ENCODE measurements at regions not wholly inside any gene's neighbourhood (a gene's known extent, or its start where the extent isn't known, plus 50 kb on each side); places are given as distances from the start of the nearest gene placed in this dataset.
"Not testable (repeated sequence)": the region's sequence is repeated elsewhere in the genome, so short reads cannot be mapped to it uniquely, and the experiment has no call there.

- H3K36me3 ChIP-seq (replicated peaks in 1 of 2; ENCODE audit: control insufficient read depth in 1 of 2, insufficient read depth in 2 of 2, low read length in 2 of 2); H3K4me3 ChIP-seq (replicated peaks in 1 of 3; ENCODE audit: insufficient read depth in 1 of 3, low read depth in 2 of 3, low read length in 3 of 3); H4K20me1 ChIP-seq (ENCODE audit: insufficient read depth, low read length); H3K27me3 ChIP-seq (ENCODE audit: control insufficient read depth in 1 of 2, insufficient read depth in 2 of 2, low read length in 2 of 2); H3K4me1 ChIP-seq (ENCODE audit: insufficient read depth, low read length); ATAC-seq; CTCF ChIA-PET (ENCODE audit: low intra/inter-chr PET ratio, low total read pairs); BruUV-seq (replicated peaks); H3K4me2 ChIP-seq (ENCODE audit: low read depth, low read length); FAIRE-seq; POLR2A ChIA-PET; DNase-seq (ENCODE audit: low spot score); H3K79me2 ChIP-seq (ENCODE audit: insufficient read depth, low read length); H3K9ac ChIP-seq (ENCODE audit: insufficient read depth, low read depth, low read length); H2AFZ ChIP-seq (ENCODE audit: low read length); H3K27ac ChIP-seq (ENCODE audit: extremely low read length, insufficient read depth, low read length); H3K9me3 ChIP-seq (ENCODE audit: low read length); intact Hi-C loops (cut with micrococcal nuclease; ENCODE audit: unreplicated experiment): not testable (repeated sequence)
- in situ Hi-C loops (cut with HindIII; ENCODE audit: extremely low pct_ligation_motif_present, low pct_unique_long_range_greater_than_20kb) = loop anchor here (25.0 kb wide), 1 partner anchor 105 kb away; no protein-coding TSS in a partner anchor
- 52% methylated on average over 2 of the region's 2 CpGs for WGBS (ENCODE audit: low lambda C conversion rate)
These were observed 50.3 kb upstream of the AGTPBP1 start for GRCh38 chr9:85792057-85792456.

DNA sequence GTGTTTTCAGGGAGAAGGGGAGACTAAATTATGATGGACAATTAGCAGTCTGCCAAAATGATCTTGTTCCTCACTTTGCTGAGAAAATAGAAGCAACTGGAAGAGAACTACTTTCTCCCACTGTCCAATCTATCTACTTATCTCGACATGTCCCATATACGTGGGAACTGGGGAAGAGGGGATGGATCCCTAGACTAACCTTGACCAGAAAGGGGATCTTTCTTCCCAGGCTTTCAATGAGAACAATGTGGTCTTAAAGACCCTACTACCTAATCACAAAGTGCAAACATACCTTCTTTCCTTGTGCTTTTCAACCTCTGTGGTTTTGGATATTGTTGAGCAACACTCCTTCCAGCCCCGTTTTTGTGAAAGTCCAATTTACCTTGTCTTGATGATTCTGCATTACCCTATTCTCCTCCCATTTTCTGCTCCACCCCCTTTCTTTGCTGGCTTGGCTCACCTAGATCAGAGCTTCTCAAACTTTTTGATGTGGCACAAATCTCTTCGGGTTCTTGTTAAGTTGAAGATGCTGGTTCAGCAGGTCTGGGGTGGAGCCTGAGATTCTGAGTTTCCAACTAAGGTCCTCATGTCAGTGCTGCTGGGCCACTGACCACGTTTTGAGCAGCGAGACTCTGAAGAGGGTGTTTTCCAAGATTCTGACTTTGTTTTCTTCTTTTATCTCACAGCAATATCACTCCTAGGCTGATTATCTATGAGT lies 61.4 kb upstream of the AGTPBP1 start:
- H3K27me3 ChIP-seq (ENCODE audit: control insufficient read depth in 1 of 2, insufficient read depth in 2 of 2, low read length in 2 of 2); H3K4me1 ChIP-seq (ENCODE audit: insufficient read depth, low read length); in situ Hi-C loops (cut with HindIII; ENCODE audit: extremely low pct_ligation_motif_present, low pct_unique_long_range_greater_than_20kb); H3K27ac ChIP-seq (ENCODE audit: extremely low read length, insufficient read depth, low read length); H3K9ac ChIP-seq (ENCODE audit: insufficient read depth, low read depth, low read length); POLR2A ChIA-PET; FAIRE-seq; H3K36me3 ChIP-seq (replicated peaks in 1 of 2; ENCODE audit: control insufficient read depth in 1 of 2, insufficient read depth in 2 of 2, low read length in 2 of 2); H4K20me1 ChIP-seq (ENCODE audit: insufficient read depth, low read length); H3K79me2 ChIP-seq (ENCODE audit: insufficient read depth, low read length); CTCF ChIA-PET (ENCODE audit: low intra/inter-chr PET ratio, low total read pairs); H3K9me3 ChIP-seq (ENCODE audit: low read length); BruUV-seq (replicated peaks); H2AFZ ChIP-seq (ENCODE audit: low read length); DNase-seq (ENCODE audit: low spot score); H3K4me2 ChIP-seq (ENCODE audit: low read depth, low read length); intact Hi-C loops (cut with micrococcal nuclease; ENCODE audit: unreplicated experiment); ATAC-seq; H3K4me3 ChIP-seq (replicated peaks in 1 of 3; ENCODE audit: insufficient read depth in 1 of 3, low read depth in 2 of 3, low read length in 3 of 3): not testable (repeated sequence)
- WGBS (ENCODE audit: low lambda C conversion rate) = 35% methylated on average over 6 of the region's 6 CpGs

DNA sequence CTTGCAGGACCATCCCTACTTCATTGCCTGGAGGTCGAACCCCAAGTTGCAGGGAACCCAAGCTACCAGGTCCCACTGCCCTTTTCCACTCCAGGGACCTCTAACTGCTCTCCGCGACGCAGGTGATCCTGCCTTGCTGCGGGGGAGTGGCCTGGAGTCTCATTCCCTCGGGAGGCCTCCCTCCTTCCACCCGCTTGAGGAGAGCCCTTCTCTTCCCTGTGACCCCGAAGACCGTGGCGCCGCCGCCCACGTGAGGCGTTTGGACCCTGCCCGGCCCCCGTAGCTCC lies 63.0 kb upstream of the AGTPBP1 start:
- CTCF ChIA-PET (ENCODE audit: low intra/inter-chr PET ratio, low total read pairs); H3K36me3 ChIP-seq (replicated peaks in 1 of 2; ENCODE audit: control insufficient read depth in 1 of 2, insufficient read depth in 2 of 2, low read length in 2 of 2); in situ Hi-C loops (cut with HindIII; ENCODE audit: extremely low pct_ligation_motif_present, low pct_unique_long_range_greater_than_20kb); H4K20me1 ChIP-seq (ENCODE audit: insufficient read depth, low read length); H3K27me3 ChIP-seq (ENCODE audit: control insufficient read depth in 1 of 2, insufficient read depth in 2 of 2, low read length in 2 of 2); H2AFZ ChIP-seq (ENCODE audit: low read length); intact Hi-C loops (cut with micrococcal nuclease; ENCODE audit: unreplicated experiment); H3K79me2 ChIP-seq (ENCODE audit: insufficient read depth, low read length); H3K9me3 ChIP-seq (ENCODE audit: low read length); H3K4me1 ChIP-seq (ENCODE audit: insufficient read depth, low read length): not testable (repeated sequence)
- ATAC-seq = peak; percentile 81
- TF ChIP-seq BHLHE40 (IDR thresholded peaks at IDR 0.05; ENCODE audit: low read length) (0 out of 2 replicates have a peak, but pooled peaks have one; percentile 5), POLR2G (IDR thresholded peaks at IDR 0.05; ENCODE audit: low read depth, low read length) (0 out of 2 replicates have a peak, but pooled peaks have one; percentile 29), MAX (IDR thresholded peaks at IDR 0.05) (peak; percentile 35; the same call in 1 of the 2 replicates), PATZ1 (CRISPR knock-in tag; IDR thresholded peaks at IDR 0.05) (0 out of 2 replicates have a peak, but pooled peaks have one; percentile 21)
- peak overlapping the region; percentile 72 for H3K27ac ChIP-seq (ENCODE audit: extremely low read length, insufficient read depth, low read length)
- H3K9ac ChIP-seq (ENCODE audit: insufficient read depth, low read depth, low read length) = peak overlapping the region; percentile 29; the same call in 1 of the 2 replicates
- BruUV-seq (replicated peaks) = TSS peak; percentile 65
- peak; percentile 38 for DNase-seq (ENCODE audit: low spot score)
- peak; percentile 71 for FAIRE-seq
- WGBS (ENCODE audit: low lambda C conversion rate) = 3% methylated on average over 6 of the region's 16 CpGs
- H3K4me3 ChIP-seq (replicated peaks in 1 of 3; ENCODE audit: insufficient read depth in 1 of 3, low read depth in 2 of 3, low read length in 3 of 3) = peak overlapping the region; percentile 71 to 76 (median 76); a peak in 5 of 6 replicates
- POLR2A ChIA-PET = interaction anchor here (1.2 kb wide), 1 partner anchor 63 kb away, joined by 3 read pairs; the partner anchor contains the start of gene AGTPBP1
- peak overlapping the region; percentile 70 for H3K4me2 ChIP-seq (ENCODE audit: low read depth, low read length)
